ENCODE measurements at regions not wholly inside any gene's neighbourhood (a gene's known extent, or its start where the extent isn't known, plus 50 kb on each side); places are given as distances from the start of the nearest gene placed in this dataset.

- Histone ChIP-seq H3K27ac (ENCODE audit: extremely low read depth, low read depth, low read length) (no peak overlapping the region), H3K4me1 (ENCODE audit: control insufficient read depth, insufficient read depth, low read length) (no peaks in the 10 kb centered on the region), H3K36me3 (ENCODE audit: control insufficient read depth in 2 of 2, insufficient read depth in 1 of 2, low read length in 2 of 2) (no peaks in the 10 kb centered on the region), H3K4me3 (ENCODE audit: low read depth, low read length) (no peak overlapping the region), H3K9me3 (ENCODE audit: control insufficient read depth, insufficient read depth, low read depth, low read length) (no peaks in the 10 kb centered on the region)
- POLR2A ChIA-PET: no interaction called here
- TF ChIP-seq CTCF (tag by site-specific recombination; IDR thresholded peaks at IDR 0.05): no peak
- no peak for TF ChIP-seq REPIN1 (tag by site-specific recombination; IDR thresholded peaks at IDR 0.05; ENCODE audit: low read depth)
- no peak for TF ChIP-seq ZNF133 (tag by site-specific recombination; IDR thresholded peaks at IDR 0.05)
- no peak for TF ChIP-seq ZFHX2 (tag by site-specific recombination; conservative IDR thresholded peaks at IDR 0.05)
- TF ChIP-seq, protein P1, sequence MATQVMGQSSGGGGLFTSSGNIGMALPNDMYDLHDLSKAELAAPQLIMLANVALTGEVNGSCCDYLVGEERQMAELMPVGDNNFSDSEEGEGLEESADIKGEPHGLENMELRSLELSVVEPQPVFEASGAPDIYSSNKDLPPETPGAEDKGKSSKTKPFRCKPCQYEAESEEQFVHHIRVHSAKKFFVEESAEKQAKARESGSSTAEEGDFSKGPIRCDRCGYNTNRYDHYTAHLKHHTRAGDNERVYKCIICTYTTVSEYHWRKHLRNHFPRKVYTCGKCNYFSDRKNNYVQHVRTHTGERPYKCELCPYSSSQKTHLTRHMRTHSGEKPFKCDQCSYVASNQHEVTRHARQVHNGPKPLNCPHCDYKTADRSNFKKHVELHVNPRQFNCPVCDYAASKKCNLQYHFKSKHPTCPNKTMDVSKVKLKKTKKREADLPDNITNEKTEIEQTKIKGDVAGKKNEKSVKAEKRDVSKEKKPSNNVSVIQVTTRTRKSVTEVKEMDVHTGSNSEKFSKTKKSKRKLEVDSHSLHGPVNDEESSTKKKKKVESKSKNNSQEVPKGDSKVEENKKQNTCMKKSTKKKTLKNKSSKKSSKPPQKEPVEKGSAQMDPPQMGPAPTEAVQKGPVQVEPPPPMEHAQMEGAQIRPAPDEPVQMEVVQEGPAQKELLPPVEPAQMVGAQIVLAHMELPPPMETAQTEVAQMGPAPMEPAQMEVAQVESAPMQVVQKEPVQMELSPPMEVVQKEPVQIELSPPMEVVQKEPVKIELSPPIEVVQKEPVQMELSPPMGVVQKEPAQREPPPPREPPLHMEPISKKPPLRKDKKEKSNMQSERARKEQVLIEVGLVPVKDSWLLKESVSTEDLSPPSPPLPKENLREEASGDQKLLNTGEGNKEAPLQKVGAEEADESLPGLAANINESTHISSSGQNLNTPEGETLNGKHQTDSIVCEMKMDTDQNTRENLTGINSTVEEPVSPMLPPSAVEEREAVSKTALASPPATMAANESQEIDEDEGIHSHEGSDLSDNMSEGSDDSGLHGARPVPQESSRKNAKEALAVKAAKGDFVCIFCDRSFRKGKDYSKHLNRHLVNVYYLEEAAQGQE (tag by site-specific recombination; IDR thresholded peaks at IDR 0.05): no peak
- TF ChIP-seq, protein P2, sequence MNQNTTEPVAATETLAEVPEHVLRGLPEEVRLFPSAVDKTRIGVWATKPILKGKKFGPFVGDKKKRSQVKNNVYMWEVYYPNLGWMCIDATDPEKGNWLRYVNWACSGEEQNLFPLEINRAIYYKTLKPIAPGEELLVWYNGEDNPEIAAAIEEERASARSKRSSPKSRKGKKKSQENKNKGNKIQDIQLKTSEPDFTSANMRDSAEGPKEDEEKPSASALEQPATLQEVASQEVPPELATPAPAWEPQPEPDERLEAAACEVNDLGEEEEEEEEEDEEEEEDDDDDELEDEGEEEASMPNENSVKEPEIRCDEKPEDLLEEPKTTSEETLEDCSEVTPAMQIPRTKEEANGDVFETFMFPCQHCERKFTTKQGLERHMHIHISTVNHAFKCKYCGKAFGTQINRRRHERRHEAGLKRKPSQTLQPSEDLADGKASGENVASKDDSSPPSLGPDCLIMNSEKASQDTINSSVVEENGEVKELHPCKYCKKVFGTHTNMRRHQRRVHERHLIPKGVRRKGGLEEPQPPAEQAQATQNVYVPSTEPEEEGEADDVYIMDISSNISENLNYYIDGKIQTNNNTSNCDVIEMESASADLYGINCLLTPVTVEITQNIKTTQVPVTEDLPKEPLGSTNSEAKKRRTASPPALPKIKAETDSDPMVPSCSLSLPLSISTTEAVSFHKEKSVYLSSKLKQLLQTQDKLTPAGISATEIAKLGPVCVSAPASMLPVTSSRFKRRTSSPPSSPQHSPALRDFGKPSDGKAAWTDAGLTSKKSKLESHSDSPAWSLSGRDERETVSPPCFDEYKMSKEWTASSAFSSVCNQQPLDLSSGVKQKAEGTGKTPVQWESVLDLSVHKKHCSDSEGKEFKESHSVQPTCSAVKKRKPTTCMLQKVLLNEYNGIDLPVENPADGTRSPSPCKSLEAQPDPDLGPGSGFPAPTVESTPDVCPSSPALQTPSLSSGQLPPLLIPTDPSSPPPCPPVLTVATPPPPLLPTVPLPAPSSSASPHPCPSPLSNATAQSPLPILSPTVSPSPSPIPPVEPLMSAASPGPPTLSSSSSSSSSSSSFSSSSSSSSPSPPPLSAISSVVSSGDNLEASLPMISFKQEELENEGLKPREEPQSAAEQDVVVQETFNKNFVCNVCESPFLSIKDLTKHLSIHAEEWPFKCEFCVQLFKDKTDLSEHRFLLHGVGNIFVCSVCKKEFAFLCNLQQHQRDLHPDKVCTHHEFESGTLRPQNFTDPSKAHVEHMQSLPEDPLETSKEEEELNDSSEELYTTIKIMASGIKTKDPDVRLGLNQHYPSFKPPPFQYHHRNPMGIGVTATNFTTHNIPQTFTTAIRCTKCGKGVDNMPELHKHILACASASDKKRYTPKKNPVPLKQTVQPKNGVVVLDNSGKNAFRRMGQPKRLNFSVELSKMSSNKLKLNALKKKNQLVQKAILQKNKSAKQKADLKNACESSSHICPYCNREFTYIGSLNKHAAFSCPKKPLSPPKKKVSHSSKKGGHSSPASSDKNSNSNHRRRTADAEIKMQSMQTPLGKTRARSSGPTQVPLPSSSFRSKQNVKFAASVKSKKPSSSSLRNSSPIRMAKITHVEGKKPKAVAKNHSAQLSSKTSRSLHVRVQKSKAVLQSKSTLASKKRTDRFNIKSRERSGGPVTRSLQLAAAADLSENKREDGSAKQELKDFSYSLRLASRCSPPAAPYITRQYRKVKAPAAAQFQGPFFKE (tag by site-specific recombination; IDR thresholded peaks at IDR 0.05; ENCODE audit: borderline replicate concordance): no peak
- no peak for TF ChIP-seq ZIC2 (tag by site-specific recombination; IDR thresholded peaks at IDR 0.05)
- TF ChIP-seq, protein P3, sequence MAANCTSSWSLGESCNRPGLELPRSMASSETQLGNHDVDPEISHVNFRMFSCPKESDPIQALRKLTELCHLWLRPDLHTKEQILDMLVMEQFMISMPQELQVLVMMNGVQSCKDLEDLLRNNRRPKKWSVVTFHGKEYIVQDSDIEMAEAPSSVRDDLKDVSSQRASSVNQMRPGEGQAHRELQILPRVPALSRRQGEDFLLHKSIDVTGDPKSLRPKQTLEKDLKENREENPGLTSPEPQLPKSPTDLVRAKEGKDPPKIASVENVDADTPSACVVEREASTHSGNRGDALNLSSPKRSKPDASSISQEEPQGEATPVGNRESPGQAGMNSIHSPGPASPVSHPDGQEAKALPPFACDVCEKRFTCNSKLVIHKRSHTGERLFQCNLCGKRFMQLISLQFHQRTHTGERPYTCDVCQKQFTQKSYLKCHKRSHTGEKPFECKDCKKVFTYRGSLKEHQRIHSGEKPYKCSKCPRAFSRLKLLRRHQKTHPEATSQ (tag by site-specific recombination; IDR thresholded peaks at IDR 0.05): no peak
- TF ChIP-seq, protein P4, sequence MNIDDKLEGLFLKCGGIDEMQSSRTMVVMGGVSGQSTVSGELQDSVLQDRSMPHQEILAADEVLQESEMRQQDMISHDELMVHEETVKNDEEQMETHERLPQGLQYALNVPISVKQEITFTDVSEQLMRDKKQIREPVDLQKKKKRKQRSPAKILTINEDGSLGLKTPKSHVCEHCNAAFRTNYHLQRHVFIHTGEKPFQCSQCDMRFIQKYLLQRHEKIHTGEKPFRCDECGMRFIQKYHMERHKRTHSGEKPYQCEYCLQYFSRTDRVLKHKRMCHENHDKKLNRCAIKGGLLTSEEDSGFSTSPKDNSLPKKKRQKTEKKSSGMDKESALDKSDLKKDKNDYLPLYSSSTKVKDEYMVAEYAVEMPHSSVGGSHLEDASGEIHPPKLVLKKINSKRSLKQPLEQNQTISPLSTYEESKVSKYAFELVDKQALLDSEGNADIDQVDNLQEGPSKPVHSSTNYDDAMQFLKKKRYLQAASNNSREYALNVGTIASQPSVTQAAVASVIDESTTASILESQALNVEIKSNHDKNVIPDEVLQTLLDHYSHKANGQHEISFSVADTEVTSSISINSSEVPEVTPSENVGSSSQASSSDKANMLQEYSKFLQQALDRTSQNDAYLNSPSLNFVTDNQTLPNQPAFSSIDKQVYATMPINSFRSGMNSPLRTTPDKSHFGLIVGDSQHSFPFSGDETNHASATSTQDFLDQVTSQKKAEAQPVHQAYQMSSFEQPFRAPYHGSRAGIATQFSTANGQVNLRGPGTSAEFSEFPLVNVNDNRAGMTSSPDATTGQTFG (tag by site-specific recombination; IDR thresholded peaks at IDR 0.05; ENCODE audit: borderline replicate concordance): no peak
- no peak for TF ChIP-seq GLIS2 (tag by site-specific recombination; IDR thresholded peaks at IDR 0.05)
- TF ChIP-seq ZBTB7A (tag by site-specific recombination; IDR thresholded peaks at IDR 0.05; ENCODE audit: low read depth): no peak
- CTCF ChIA-PET: interaction anchor here (0.6 kb wide), 1 partner anchor 174 kb away, joined by 3 read pairs; no protein-coding TSS in a partner anchor
These were observed 285.6 kb upstream of the THSD7B start for GRCh38 chr2:136479696-136480095.
